Keratinocyte (primary cell): ENCODE measurements at regions not wholly inside any gene's neighbourhood (a gene's known extent, or its start where the extent isn't known, plus 50 kb on each side); places are given as distances from the start of the nearest gene placed in this dataset.

ENCODE experiments used
- DNase-seq: peaks from one replicate; pipeline ENCODE4 v3.0.0-alpha.2; 2011; ENCODE audit warnings: low read depth, missing footprints, low spot score
- FAIRE-seq: peaks from 2 replicates; lab custom pipeline; 2011; peaks lifted over from hg19 to GRCh38; lab: Jason Lieb, UNC
- H2AFZ ChIP-seq: 2 replicates; pipeline ENCODE4 v1.6.0; 2012; ENCODE audit warnings: low read length, control low read depth, inconsistent platforms; ENCODE audit not compliant: control insufficient read depth
- H3K27ac ChIP-seq: 2 replicates; pipeline ENCODE4 v1.5.1; 2011; ENCODE audit warnings: low read length; ENCODE audit not compliant: control insufficient read depth, insufficient read depth
- H3K27me3 ChIP-seq: 3 replicates; pipeline ENCODE4 v1.6.0; 2011; ENCODE audit warnings: low read length; ENCODE audit not compliant: control insufficient read depth, insufficient read depth; ENCODE audit errors: extremely low read depth
- H3K36me3 ChIP-seq, 2 experiments: 2 replicates in 1 of 2; 3 replicates in 1 of 2; pipeline ENCODE4 v1.5.1; 2011; ENCODE audit warnings: low read length in 2 of 2, mild to moderate bottlenecking in 1 of 2; ENCODE audit not compliant: control insufficient read depth in 2 of 2, insufficient read depth in 2 of 2; ENCODE audit errors: extremely low read depth in 1 of 2
- H3K4me1 ChIP-seq: 3 replicates; pipeline ENCODE4 v1.5.1; 2011; ENCODE audit warnings: low read length; ENCODE audit not compliant: control insufficient read depth, insufficient read depth; ENCODE audit errors: extremely low read depth
- H3K4me2 ChIP-seq: 3 replicates; pipeline ENCODE4 v1.6.0; 2011; ENCODE audit warnings: low read depth, low read length; ENCODE audit not compliant: control insufficient read depth, insufficient read depth; ENCODE audit errors: extremely low read depth
- H3K4me3 ChIP-seq, 3 experiments: fragments of 200-600 bp in 1 of 3; sonication (generic) in 1 of 3; 2 replicates in 2 of 3; 3 replicates in 1 of 3; pipeline ENCODE4 v1.5.1; 2011 to 2016; ENCODE audit warnings: low read length in 3 of 3, mild to moderate bottlenecking in 3 of 3, control low read depth in 2 of 3, inconsistent platforms in 1 of 3, low read depth in 1 of 3, mixed read lengths in 1 of 3, mixed run types in 1 of 3, moderate library complexity in 1 of 3; ENCODE audit not compliant: control insufficient read depth in 2 of 3, insufficient read depth in 2 of 3; ENCODE audit errors: extremely low read depth in 1 of 3
- H3K79me2 ChIP-seq: 2 replicates; pipeline ENCODE4 v1.6.0; 2012; ENCODE audit warnings: low read length; ENCODE audit not compliant: control insufficient read depth, insufficient read depth
- H3K9ac ChIP-seq: 3 replicates; pipeline ENCODE4 v1.6.0; 2011; ENCODE audit warnings: low read length; ENCODE audit not compliant: control insufficient read depth, insufficient read depth; ENCODE audit errors: extremely low read depth
- H3K9me1 ChIP-seq: 3 replicates; pipeline ENCODE4 v1.6.0; 2011; ENCODE audit warnings: low read length; ENCODE audit not compliant: control insufficient read depth, insufficient read depth; ENCODE audit errors: extremely low read depth
- H3K9me3 ChIP-seq: 2 replicates; pipeline ENCODE4 v1.5.1; 2012; ENCODE audit warnings: low read depth, low read length; ENCODE audit not compliant: control insufficient read depth
- H4K20me1 ChIP-seq: 3 replicates; pipeline ENCODE4 v1.6.0; 2011; ENCODE audit warnings: low read length; ENCODE audit not compliant: control insufficient read depth, insufficient read depth; ENCODE audit errors: extremely low read depth
- CTCF ChIP-seq, 3 experiments: IDR thresholded peaks in 1 of 3; conservative IDR thresholded peaks in 1 of 3; optimal IDR thresholded peaks in 1 of 3; 2 replicates in 2 of 3; 3 replicates in 1 of 3; pipeline versions ENCODE3 to v1.5.1; 2011; ENCODE audit warnings: low read length in 3 of 3, mild to moderate bottlenecking in 3 of 3, moderate library complexity in 2 of 3, control low read depth in 1 of 3, inconsistent platforms in 1 of 3; ENCODE audit not compliant: insufficient read depth in 2 of 3; ENCODE audit errors: extremely low read depth in 1 of 3
- EZH2 ChIP-seq: IDR thresholded peaks from one replicate; pipeline ENCODE4 v1.6.1; 2012; ENCODE audit warnings: inconsistent platforms, mild to moderate bottlenecking, low read length, moderate library complexity
- dilution Hi-C: fragments of 300-500 bp; cut with MboI; formaldehyde crosslinking; loops from one replicate; pipeline ENCODE4 v1.7.0; 2020; ENCODE audit warnings: low sequenced_read_pairs; ENCODE audit not compliant: extremely low pct_ligation_motif_present

GRCh38 chr4:34365946-34366345, 1878.4 kb downstream of the ARAP2 start:
- H3K9me1 ChIP-seq, result no peaks in the 10 kb centered on the region
- H3K36me3 ChIP-seq, result no peaks in the 10 kb centered on the region
- TF ChIP-seq EZH2, result no peak
- TF ChIP-seq CTCF (optimal IDR thresholded peaks at IDR 0.05 in 1 of 3, IDR thresholded peaks at IDR 0.05 in 1 of 3, conservative IDR thresholded peaks at IDR 0.05 in 1 of 3; ENCODE audit: extremely low read depth in 1 of 3, insufficient read depth in 2 of 3, low read length in 3 of 3), result no peak
- H3K4me3 ChIP-seq, result no peak overlapping the region
- H3K27ac ChIP-seq, result no peak overlapping the region
- no peak for FAIRE-seq
- no peak overlapping the region for H3K9ac ChIP-seq
- H3K4me1 ChIP-seq, result no peaks in the 10 kb centered on the region
- dilution Hi-C loops, result no loop called here
- no peaks in the 10 kb centered on the region for H4K20me1 ChIP-seq
- H3K79me2 ChIP-seq, result no peaks in the 10 kb centered on the region
- no peak overlapping the region for H2AFZ ChIP-seq
- no peaks in the 10 kb centered on the region for H3K9me3 ChIP-seq
- no peak overlapping the region for H3K4me2 ChIP-seq
- no peak for DNase-seq
- H3K27me3 ChIP-seq, result no peaks in the 10 kb centered on the region

DNA sequence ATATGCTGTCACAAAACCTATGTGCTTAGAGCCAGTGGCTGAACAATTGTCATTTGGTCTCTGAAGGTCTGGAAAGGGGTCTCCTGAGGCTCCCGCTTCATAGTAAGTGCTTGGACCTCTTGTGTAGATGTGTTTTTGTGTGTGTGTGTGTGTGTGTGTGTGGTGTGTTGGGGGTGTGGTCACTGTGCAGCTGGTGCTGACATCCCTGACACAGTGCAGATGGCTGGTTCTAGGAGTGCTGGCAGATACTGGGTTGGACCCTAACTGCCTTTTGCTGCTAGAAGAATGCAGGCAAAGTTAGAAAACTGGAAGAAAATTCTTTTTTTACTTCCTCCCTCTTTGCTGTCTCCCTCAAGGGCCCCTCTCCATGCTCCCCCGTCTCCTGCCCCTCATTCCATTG, 1872.6 kb downstream of the ARAP2 start:
- Histone ChIP-seq H3K4me2 (no peak overlapping the region), H3K4me3 (no peak overlapping the region), H3K9ac (no peak overlapping the region), H3K79me2 (no peaks in the 10 kb centered on the region), H4K20me1 (no peaks in the 10 kb centered on the region), H3K9me3 (no peaks in the 10 kb centered on the region), H3K9me1 (no peaks in the 10 kb centered on the region), H3K36me3 (no peaks in the 10 kb centered on the region), H3K27me3 (no peaks in the 10 kb centered on the region), H2AFZ (no peak overlapping the region), H3K4me1 (no peaks in the 10 kb centered on the region), H3K27ac (no peak overlapping the region)
- FAIRE-seq (no peak), DNase-seq (no peak)
- dilution Hi-C loops, result no loop called here
- TF ChIP-seq CTCF (optimal IDR thresholded peaks at IDR 0.05 in 1 of 3, IDR thresholded peaks at IDR 0.05 in 1 of 3, conservative IDR thresholded peaks at IDR 0.05 in 1 of 3; ENCODE audit: extremely low read depth in 1 of 3, insufficient read depth in 2 of 3, low read length in 3 of 3), result no peak
- TF ChIP-seq EZH2, result no peak
